ENCODE measurements at regions not wholly inside any gene's neighbourhood (a gene's known extent, or its start where the extent isn't known, plus 50 kb on each side); places are given as distances from the start of the nearest gene placed in this dataset.

DNA sequence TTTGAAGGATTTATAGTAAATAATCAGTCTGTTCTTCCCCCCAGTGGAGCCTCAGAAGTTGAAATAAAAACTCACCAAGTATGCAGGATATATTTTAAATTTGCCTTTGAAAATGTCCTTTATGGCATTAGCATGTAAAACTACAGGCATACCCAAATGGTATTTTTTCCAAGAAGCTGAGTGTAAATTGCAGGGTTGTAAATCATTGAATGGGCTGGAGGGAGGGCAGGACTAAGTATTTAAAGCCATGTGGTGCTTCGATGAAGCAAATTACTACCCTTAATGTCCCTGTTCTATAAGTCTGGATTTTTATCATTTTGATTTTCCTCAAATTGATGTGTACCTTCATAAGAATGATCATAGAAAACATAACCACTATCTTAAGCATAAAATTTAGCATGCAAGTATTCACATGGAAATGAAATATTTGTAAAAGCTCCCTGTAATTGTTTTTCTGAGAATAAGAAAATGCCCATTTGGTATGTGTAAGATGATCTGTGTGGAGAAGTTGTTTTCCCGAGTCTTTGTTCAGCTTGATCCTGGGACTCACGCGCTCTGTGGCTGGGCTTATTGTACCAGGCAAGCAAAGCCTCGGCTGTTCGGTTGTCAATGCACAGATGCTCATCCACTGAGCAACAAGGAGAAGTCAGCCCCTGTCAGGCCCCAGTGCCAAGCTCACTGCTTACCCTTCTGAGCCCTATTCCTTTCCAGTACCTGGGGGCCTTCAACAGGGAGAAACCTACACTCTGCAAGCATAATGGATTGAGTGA, 66.7 kb downstream of the CD164 start:
- Mint-ChIP-seq H3K4me3 (no peak overlapping the region), H3K27ac (no peak overlapping the region), H3K36me3 (peaks cover 0 to 3% (median 0%) of the 10 kb centered on the region in 5 donors), H3K27me3 (no peaks in the 10 kb centered on the region), H3K9me3 (peaks cover 0 to 5% (median 0%) of the 10 kb centered on the region in 11 donors), H3K4me1 (peaks cover 0 to 1% (median 0%) of the 10 kb centered on the region in 7 donors)
- Histone ChIP-seq H3K9me3 (ENCODE audit: control insufficient read depth in 2 of 3, low read length in 3 of 3) (no peaks in the 10 kb centered on the region), H3K4me3 (ENCODE audit: low read length) (no peak overlapping the region), H3K27ac (ENCODE audit: low read depth, low read length) (no peak overlapping the region), H3K27me3 (ENCODE audit: control insufficient read depth in 2 of 2, insufficient read depth in 2 of 2, low read length in 2 of 2) (no peaks in the 10 kb centered on the region), H3K36me3 (ENCODE audit: control insufficient read depth in 2 of 3, insufficient read depth in 3 of 3, low read length in 3 of 3) (no peaks in the 10 kb centered on the region), H3K4me1 (ENCODE audit: control insufficient read depth in 2 of 2, insufficient read depth in 2 of 2, low read length in 2 of 2) (no peaks in the 10 kb centered on the region)
- ChIA-PET CTCF (no interaction called here), POLR2A (no interaction called here)
- intact Hi-C loops (cut with micrococcal nuclease): no loop called here
- ATAC-seq (no peak), DNase-seq (no peak)

GRCh38 chr6:109314313-109314712, 68.0 kb downstream of the CD164 start:
- Mint-ChIP-seq H3K4me3 (no peak overlapping the region), H3K36me3 (peaks cover 0 to 3% (median 0%) of the 10 kb centered on the region in 5 donors), H3K4me1 (peaks cover 0 to 1% (median 0%) of the 10 kb centered on the region in 7 donors), H3K9me3 (peaks cover 0 to 5% (median 0%) of the 10 kb centered on the region in 11 donors), H3K27ac (no peak overlapping the region), H3K27me3 (no peaks in the 10 kb centered on the region)
- H3K4me1 ChIP-seq (ENCODE audit: control insufficient read depth in 2 of 2, insufficient read depth in 2 of 2, low read length in 2 of 2): no peaks in the 10 kb centered on the region
- no peak overlapping the region for H3K4me3 ChIP-seq (ENCODE audit: low read length)
- no peak for ATAC-seq
- no peak for DNase-seq
- H3K27me3 ChIP-seq (ENCODE audit: control insufficient read depth in 2 of 2, insufficient read depth in 2 of 2, low read length in 2 of 2): no peaks in the 10 kb centered on the region
- H3K36me3 ChIP-seq (ENCODE audit: control insufficient read depth in 2 of 3, insufficient read depth in 3 of 3, low read length in 3 of 3): no peaks in the 10 kb centered on the region
- H3K27ac ChIP-seq (ENCODE audit: low read depth, low read length): no peak overlapping the region
- ChIA-PET POLR2A (interaction anchor here (0.7 kb wide), 1 partner anchor 15 kb away, joined by 3 read pairs; no protein-coding TSS in a partner anchor), CTCF (no interaction called here)
- intact Hi-C loops (cut with micrococcal nuclease): no loop called here
- no peaks in the 10 kb centered on the region for H3K9me3 ChIP-seq (ENCODE audit: control insufficient read depth in 2 of 3, low read length in 3 of 3)

DNA sequence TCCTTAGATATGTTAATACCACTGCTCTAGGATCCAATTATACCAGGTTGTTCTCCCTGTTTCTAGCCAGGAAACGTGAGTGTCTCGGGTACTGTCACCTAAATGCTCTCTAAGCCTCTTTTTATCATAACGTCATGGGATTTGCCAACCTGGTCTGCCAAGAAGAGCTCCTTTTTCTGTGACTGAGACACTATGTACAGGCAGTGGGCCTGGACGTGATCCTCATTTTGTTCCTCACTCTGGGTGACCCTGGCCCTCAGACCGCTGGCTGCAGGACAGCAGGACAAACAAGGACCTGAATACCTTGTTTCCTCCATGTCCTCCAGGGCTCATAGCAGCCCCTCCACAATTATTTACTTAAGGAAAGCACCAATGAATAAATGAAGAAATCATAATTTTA, 69.1 kb downstream of the CD164 start:
- Histone ChIP-seq H3K27ac (ENCODE audit: low read depth, low read length) (no peak overlapping the region), H3K4me1 (ENCODE audit: control insufficient read depth in 2 of 2, insufficient read depth in 2 of 2, low read length in 2 of 2) (no peaks in the 10 kb centered on the region), H3K36me3 (ENCODE audit: control insufficient read depth in 2 of 3, insufficient read depth in 3 of 3, low read length in 3 of 3) (no peaks in the 10 kb centered on the region), H3K27me3 (ENCODE audit: control insufficient read depth in 2 of 2, insufficient read depth in 2 of 2, low read length in 2 of 2) (no peaks in the 10 kb centered on the region), H3K9me3 (ENCODE audit: control insufficient read depth in 2 of 3, low read length in 3 of 3) (no peaks in the 10 kb centered on the region), H3K4me3 (ENCODE audit: low read length) (no peak overlapping the region)
- POLR2A ChIA-PET: no interaction called here
- H3K27me3 Mint-ChIP-seq: no peaks in the 10 kb centered on the region
- CTCF ChIA-PET: no interaction called here
- intact Hi-C loops (cut with micrococcal nuclease): no loop called here
- H3K27ac Mint-ChIP-seq: peak overlapping the region in 1 of 9 donors; percentile 31
- DNase-seq: no peak
- no peak overlapping the region for H3K4me3 Mint-ChIP-seq
- ATAC-seq: no peak
- peaks cover 0 to 5% (median 0%) of the 10 kb centered on the region in 11 donors for H3K9me3 Mint-ChIP-seq
- peaks cover 0 to 1% (median 0%) of the 10 kb centered on the region in 7 donors for H3K4me1 Mint-ChIP-seq
- peaks cover 0 to 3% (median 0%) of the 10 kb centered on the region in 5 donors for H3K36me3 Mint-ChIP-seq

DNA sequence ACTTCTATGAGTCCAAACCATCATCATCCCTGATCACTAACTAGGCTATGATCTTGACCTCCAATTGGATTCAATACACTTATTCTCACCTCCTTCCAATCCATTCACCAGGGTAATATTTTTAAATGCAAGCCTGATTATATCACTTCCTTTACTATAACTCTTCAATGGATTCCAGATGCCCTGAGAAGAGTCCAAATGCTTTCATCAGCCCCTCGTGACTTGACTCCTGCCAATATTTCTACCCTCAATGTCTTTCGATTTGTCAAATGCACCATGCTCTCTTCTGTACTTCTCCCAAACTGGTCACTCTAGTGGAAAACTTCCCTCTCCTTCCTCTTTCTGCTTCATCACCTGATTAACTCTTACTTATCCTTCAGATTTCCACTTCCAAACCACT, 70.8 kb downstream of the CD164 start:
- CTCF ChIA-PET: no interaction called here
- DNase-seq (no peak), ATAC-seq (no peak)
- Histone ChIP-seq H3K4me3 (ENCODE audit: low read length) (no peak overlapping the region), H3K27me3 (ENCODE audit: control insufficient read depth in 2 of 2, insufficient read depth in 2 of 2, low read length in 2 of 2) (no peaks in the 10 kb centered on the region), H3K36me3 (ENCODE audit: control insufficient read depth in 2 of 3, insufficient read depth in 3 of 3, low read length in 3 of 3) (no peaks in the 10 kb centered on the region), H3K9me3 (ENCODE audit: control insufficient read depth in 2 of 3, low read length in 3 of 3) (no peaks in the 10 kb centered on the region), H3K27ac (ENCODE audit: low read depth, low read length) (no peak overlapping the region), H3K4me1 (ENCODE audit: control insufficient read depth in 2 of 2, insufficient read depth in 2 of 2, low read length in 2 of 2) (no peaks in the 10 kb centered on the region)
- Mint-ChIP-seq H3K27ac (no peak overlapping the region), H3K4me1 (no peaks in the 10 kb centered on the region), H3K36me3 (peaks cover 0 to 3% (median 0%) of the 10 kb centered on the region in 5 donors), H3K27me3 (no peaks in the 10 kb centered on the region), H3K9me3 (peaks cover 0 to 5% (median 0%) of the 10 kb centered on the region in 11 donors), H3K4me3 (no peak overlapping the region)
- intact Hi-C loops (cut with micrococcal nuclease): no loop called here
- POLR2A ChIA-PET: no interaction called here

DNA sequence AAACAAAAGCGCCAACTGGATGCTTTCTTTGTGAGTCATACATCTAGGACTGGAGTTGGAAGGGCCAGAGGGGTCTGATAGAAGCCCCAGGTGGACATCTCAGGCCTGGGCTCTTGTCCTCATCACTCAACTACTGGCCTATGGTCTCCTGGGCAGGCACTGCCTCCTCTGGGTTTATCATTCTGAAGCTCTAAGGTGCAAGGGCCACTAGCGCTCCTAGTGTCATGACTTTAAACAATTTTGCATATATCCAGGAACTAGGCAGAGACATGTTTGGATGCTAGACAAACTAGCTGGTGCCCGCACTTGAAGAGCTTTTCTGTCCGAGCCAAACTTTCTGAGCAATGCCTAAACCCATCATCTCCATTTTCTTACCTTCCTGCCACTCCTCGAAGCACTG, 72.3 kb downstream of the CD164 start:
- POLR2A ChIA-PET: no interaction called here
- H3K36me3 Mint-ChIP-seq: peaks cover 0 to 3% (median 0%) of the 10 kb centered on the region in 5 donors
- Histone ChIP-seq H3K36me3 (ENCODE audit: control insufficient read depth in 2 of 3, insufficient read depth in 3 of 3, low read length in 3 of 3) (no peaks in the 10 kb centered on the region), H3K9me3 (ENCODE audit: control insufficient read depth in 2 of 3, low read length in 3 of 3) (no peaks in the 10 kb centered on the region), H3K27me3 (ENCODE audit: control insufficient read depth in 2 of 2, insufficient read depth in 2 of 2, low read length in 2 of 2) (no peaks in the 10 kb centered on the region), H3K4me1 (ENCODE audit: control insufficient read depth in 2 of 2, insufficient read depth in 2 of 2, low read length in 2 of 2) (no peaks in the 10 kb centered on the region), H3K27ac (ENCODE audit: low read depth, low read length) (no peak overlapping the region), H3K4me3 (ENCODE audit: low read length) (no peak overlapping the region)
- peaks cover 0 to 2% (median under 1%) of the 10 kb centered on the region in 7 donors for H3K4me1 Mint-ChIP-seq
- peaks cover 0 to 5% (median 0%) of the 10 kb centered on the region in 11 donors for H3K9me3 Mint-ChIP-seq
- intact Hi-C loops (cut with micrococcal nuclease): no loop called here
- H3K27ac Mint-ChIP-seq: no peak overlapping the region
- no peak for DNase-seq
- CTCF ChIA-PET: no interaction called here
- no peak for ATAC-seq
- no peaks in the 10 kb centered on the region for H3K27me3 Mint-ChIP-seq
- H3K4me3 Mint-ChIP-seq: no peak overlapping the region

DNA sequence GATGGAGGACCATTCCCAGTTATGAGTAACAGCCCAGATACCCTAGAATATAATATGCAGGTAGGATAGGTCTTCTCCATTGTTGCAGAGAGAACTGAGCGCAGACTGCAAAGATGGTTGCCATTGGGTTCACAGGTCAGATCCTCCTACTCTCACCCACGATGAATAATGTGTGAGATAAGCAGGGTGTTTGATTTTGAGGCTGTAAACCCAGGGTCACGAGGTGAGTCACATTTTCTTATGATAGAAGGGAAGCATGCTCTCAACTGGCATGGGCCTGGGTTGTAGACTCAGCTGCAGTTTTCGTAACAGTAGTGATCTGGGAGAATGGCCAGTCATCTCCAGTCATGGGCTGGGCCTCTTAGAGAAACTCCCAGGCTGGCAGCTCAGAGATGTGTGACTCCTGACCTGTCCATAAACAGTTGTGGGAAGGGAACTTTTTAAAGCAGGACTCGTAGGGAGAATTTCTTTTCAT, 74.2 kb downstream of the CD164 start:
- peaks cover 0 to 3% (median 0%) of the 10 kb centered on the region in 5 donors for H3K36me3 Mint-ChIP-seq
- ChIA-PET CTCF (no interaction called here), POLR2A (no interaction called here)
- H3K27ac Mint-ChIP-seq: no peak overlapping the region
- intact Hi-C loops (cut with micrococcal nuclease): no loop called here
- H3K4me3 ChIP-seq (ENCODE audit: low read length): no peak overlapping the region
- H3K36me3 ChIP-seq (ENCODE audit: control insufficient read depth in 2 of 3, insufficient read depth in 3 of 3, low read length in 3 of 3): no peaks in the 10 kb centered on the region
- peaks cover 0 to 10% (median 3%) of the 10 kb centered on the region in 7 donors for H3K4me1 Mint-ChIP-seq
- peaks cover 0 to 5% (median 0%) of the 10 kb centered on the region in 11 donors for H3K9me3 Mint-ChIP-seq
- DNase-seq (no peak), ATAC-seq (peak; percentile 78)
- no peaks in the 10 kb centered on the region for H3K9me3 ChIP-seq (ENCODE audit: control insufficient read depth in 2 of 3, low read length in 3 of 3)
- H3K4me1 ChIP-seq (ENCODE audit: control insufficient read depth in 2 of 2, insufficient read depth in 2 of 2, low read length in 2 of 2): no peaks in the 10 kb centered on the region
- no peak overlapping the region for H3K27ac ChIP-seq (ENCODE audit: low read depth, low read length)
- H3K27me3 ChIP-seq (ENCODE audit: control insufficient read depth in 2 of 2, insufficient read depth in 2 of 2, low read length in 2 of 2): no peaks in the 10 kb centered on the region
- H3K4me3 Mint-ChIP-seq: peak overlapping the region in 1 of 10 donors; percentile 26
- no peaks in the 10 kb centered on the region for H3K27me3 Mint-ChIP-seq

DNA sequence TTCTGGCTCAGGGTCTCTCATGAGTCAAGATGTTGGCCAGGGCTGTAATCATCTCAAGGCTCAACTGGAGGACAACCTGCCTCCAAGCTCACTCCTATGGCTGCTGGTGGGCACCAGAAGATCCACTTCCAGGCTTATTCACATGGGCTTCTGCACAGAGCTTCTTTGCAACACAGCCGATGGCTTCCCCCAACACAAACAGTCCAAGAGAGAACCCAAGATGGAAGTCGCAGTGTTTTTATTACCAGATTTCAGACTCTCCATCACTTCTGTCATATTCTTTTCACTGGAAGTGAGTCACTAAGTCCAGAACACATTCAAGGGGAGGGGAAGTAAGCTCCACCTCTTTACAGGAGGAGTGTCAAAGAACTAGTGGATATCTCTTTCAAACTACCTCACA, 75.5 kb downstream of the CD164 start:
- Histone ChIP-seq H3K27ac (ENCODE audit: low read depth, low read length) (no peak overlapping the region), H3K4me1 (ENCODE audit: control insufficient read depth in 2 of 2, insufficient read depth in 2 of 2, low read length in 2 of 2) (no peaks in the 10 kb centered on the region), H3K36me3 (ENCODE audit: control insufficient read depth in 2 of 3, insufficient read depth in 3 of 3, low read length in 3 of 3) (no peaks in the 10 kb centered on the region), H3K27me3 (ENCODE audit: control insufficient read depth in 2 of 2, insufficient read depth in 2 of 2, low read length in 2 of 2) (no peaks in the 10 kb centered on the region), H3K4me3 (ENCODE audit: low read length) (no peak overlapping the region), H3K9me3 (ENCODE audit: control insufficient read depth in 2 of 3, low read length in 3 of 3) (no peaks in the 10 kb centered on the region)
- ATAC-seq: no peak
- ChIA-PET POLR2A (no interaction called here), CTCF (no interaction called here)
- H3K9me3 Mint-ChIP-seq: peaks cover 0 to 5% (median 0%) of the 10 kb centered on the region in 11 donors
- peaks cover 0 to 3% (median 0%) of the 10 kb centered on the region in 5 donors for H3K36me3 Mint-ChIP-seq
- H3K4me3 Mint-ChIP-seq: no peak overlapping the region
- no peak overlapping the region for H3K27ac Mint-ChIP-seq
- DNase-seq: no peak
- peaks cover 0 to 10% (median 3%) of the 10 kb centered on the region in 7 donors for H3K4me1 Mint-ChIP-seq
- peaks cover 0 to 4% (median 0%) of the 10 kb centered on the region in 5 donors for H3K27me3 Mint-ChIP-seq
- intact Hi-C loops (cut with micrococcal nuclease): no loop called here

All from naive thymus-derived CD4-positive, alpha-beta T cell (primary cell).